Renal cortical epithelial cell (primary cell): ENCODE measurements at regions not wholly inside any gene's neighbourhood (a gene's known extent, or its start where the extent isn't known, plus 50 kb on each side); places are given as distances from the start of the nearest gene placed in this dataset.

Experiments
- DNase-seq: peaks from one replicate; pipeline ENCODE4 v3.0.0-alpha.2; 2011; ENCODE audit warnings: low read depth

GRCh38 chrX:8971116-8971515, 62.8 kb downstream of the FAM9B start:
- DNase-seq, result peak; percentile 67

GRCh38 chrX:8969378-8969777, 64.5 kb downstream of the FAM9B start:
- no peak for DNase-seq

DNA sequence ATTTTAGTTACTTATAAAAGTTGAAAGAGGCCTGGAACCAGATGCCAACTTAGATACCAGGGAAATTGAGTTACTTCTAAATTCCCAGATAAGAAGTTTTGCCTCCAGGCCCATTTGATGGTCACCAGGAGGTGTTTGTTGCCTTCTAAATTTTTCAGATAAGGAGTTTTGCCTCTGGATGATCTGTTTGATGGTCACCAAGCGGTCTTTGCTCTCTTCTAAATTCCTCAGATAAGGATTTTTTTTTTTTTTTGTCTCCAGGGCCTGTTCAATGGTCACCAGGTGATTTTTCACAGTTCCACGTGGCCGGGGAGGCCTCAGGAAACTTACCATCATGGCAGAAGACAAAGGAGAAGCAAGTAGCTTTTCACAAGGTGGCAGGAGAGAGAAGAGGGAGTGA, 66.5 kb downstream of the FAM9B start:
- DNase-seq, result no peak

- no peak for DNase-seq
Measured at GRCh38 chrX:8960957-8961468, 72.9 kb downstream of the FAM9B start.

DNA sequence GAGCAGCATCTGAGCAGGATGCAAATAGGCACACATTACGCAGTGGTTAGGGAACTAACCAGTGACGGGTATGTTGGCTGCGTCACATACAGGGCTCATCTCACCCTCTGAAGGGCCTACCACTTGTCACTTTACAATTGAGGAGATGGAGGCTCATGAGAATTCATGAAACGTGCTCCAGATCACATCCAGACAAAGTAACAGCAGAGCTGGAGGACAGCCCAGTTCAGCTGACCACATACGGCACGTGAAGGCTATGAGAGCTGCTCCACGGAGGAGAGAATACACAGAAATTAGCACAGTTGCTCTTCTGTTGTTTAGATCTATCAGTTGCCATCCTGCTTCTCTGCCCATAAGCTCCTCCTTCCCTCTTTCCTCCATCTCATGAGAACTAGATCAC, 78.4 kb downstream of the FAM9B start:
- DNase-seq, result no peak

- no peak for DNase-seq
Measured at GRCh38 chrX:8946563-8946962, 87.4 kb downstream of the FAM9B start.

- no peak for DNase-seq
Measured at GRCh38 chrX:8939322-8939721, 94.6 kb downstream of the FAM9B start.

GRCh38 chrX:8927701-8928100, 106.2 kb downstream of the FAM9B start:
- DNase-seq, result no peak

DNA sequence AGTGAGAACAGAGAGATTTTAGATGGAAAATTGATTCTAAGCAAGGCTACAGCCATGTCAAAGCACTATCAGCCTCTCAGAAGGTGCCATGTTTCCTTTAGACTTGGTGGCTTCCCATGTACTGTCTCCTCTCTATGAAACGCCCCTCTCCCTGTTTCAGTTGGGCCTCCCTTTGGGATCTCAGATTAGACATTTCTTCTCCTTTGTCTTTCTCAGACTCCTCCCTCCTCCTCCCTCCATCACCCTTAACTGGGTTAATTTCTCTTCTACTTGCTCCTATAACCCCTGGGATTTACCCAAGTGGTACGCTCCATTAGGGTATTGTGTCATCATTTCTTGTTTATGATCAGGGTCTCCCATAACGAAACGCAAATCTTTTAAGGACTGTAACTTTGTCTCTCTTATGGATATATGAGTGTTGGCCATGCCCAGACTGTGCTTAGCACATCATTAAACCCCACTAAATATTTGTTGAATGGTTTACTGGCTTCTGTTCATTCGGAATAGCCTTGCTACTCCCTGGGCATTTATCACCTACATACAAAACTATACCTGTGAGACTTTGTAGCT, 106.8 kb downstream of the FAM9B start:
- no peak for DNase-seq

GRCh38 chrX:8921615-8922014, 112.3 kb downstream of the FAM9B start:
- DNase-seq, result no peak

- DNase-seq, result no peak
Measured at GRCh38 chrX:8919801-8920200, 114.1 kb downstream of the FAM9B start.

GRCh38 chrX:8916697-8917096, 115.5 kb upstream of the FAM9A start:
- DNase-seq, result no peak

GRCh38 chrX:8914681-8915080, 113.5 kb upstream of the FAM9A start:
- DNase-seq, result no peak

DNA sequence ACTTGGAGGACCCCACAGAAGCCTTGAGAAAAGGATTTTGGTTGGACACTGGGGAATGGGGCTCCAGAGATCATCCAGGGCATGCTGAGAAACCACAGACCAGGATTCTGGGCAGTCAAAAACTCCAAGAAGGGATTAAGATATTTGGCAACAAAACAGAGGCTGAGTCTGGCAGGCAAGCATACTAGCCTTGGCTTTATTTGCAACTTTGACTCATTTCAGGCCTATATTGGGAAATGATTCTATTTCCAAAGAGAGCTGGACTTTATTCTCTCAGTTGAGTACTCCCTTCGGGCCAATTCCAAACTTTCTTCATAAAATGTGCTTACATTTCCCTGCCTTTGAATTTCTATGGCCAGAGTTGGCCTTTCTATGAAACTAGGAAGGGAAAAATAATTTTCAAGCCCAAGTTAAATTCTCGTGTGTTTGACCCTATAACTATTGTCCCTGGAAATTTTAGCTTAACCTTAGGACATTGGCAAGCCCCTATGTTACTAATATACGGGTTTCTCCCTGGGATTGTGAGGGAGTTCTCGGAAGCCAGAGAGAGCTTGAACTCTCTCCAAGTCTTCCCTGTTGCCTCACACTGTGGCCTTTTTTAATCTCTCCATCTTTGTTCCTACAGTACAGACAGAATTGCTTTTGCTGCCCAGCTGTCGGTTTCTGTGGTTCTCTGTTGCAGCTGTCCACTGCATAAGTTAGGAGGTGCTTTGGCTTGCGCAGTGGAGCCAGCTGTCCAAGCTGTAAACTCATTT, 112.6 kb upstream of the FAM9A start:
- no peak for DNase-seq

- DNase-seq, result no peak
Measured at GRCh38 chrX:8907688-8908087, 106.5 kb upstream of the FAM9A start.

GRCh38 chrX:8906299-8906938, 105.2 kb upstream of the FAM9A start:
- no peak for DNase-seq

DNA sequence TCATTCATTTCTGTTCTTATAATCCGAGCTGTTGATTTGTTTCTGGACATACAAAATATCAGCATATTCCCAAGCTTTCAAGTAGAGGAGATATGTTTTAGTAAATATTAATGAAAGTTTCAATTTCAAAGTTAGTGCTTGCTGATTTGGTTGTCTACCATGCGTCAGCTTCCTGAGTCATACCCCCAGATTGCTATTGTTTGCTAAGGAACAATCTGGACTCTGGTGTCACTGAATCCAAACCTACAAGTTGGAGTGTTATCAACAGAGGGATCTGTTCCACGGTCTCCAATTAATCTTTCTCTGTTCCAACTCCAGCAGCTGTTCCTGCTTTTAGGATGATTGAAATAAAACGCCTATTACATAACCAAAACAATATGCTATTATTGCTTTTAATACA, 96.1 kb upstream of the FAM9A start:
- no peak for DNase-seq

- DNase-seq, result no peak
Measured at GRCh38 chrX:8890794-8891193, 89.6 kb upstream of the FAM9A start.

DNA sequence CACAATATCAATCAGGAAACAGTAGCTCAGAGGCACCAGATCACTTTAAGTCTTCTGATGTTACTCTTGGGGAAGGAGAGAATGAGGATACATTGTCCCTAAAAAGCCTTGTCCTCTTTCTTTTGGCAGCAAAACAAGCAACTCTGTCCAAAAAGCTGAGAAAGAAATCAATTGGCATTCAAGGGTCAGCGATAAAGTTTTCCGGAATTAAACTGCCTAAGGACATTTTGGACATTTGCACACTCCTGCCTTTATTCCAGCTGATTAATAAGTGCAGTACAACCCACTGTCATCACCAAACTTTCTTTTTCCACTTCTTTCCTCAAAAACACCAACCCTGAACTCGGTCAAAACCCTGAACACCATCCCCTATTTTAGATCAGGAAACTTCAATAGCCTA, 85.8 kb upstream of the FAM9A start:
- no peak for DNase-seq

DNA sequence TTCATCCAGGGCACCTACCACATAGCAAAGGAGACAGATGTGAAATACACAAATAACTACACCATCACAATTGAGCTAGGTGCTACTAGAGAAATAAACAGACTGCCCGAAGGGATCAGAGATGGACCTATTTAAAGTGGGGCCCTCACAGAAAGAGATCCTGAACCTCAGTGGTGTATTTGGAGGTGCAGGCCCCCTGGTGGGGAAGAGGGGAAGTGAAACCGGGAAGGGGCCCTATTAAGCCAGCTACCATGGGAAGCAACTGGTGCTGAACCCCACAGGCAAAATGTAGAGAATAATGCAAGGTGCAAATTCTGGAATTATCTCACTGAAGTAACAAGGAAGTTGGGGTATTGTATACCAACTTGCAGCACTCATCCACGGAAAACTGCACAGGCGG, 78.6 kb upstream of the FAM9A start:
- no peak for DNase-seq

DNA sequence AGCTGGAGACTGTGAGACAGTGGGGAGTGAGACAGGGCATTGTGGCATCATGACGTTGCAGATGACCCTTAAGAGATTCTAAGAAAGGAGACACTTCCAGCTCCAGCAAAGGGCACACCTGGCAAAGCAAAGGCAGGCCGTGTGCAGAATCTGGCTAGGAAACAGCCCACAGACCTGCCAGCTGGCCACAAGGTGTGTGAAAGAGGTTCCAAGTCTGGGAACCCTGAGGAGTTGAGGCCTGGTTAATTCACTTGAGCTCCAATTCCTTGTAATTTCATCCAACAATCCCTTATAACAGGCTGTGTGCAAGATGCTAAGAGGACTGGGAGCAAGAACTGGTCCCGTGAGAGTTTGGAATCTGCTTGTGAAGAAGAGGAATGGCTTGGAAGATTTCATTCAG, 72.8 kb upstream of the FAM9A start:
- no peak for DNase-seq

DNA sequence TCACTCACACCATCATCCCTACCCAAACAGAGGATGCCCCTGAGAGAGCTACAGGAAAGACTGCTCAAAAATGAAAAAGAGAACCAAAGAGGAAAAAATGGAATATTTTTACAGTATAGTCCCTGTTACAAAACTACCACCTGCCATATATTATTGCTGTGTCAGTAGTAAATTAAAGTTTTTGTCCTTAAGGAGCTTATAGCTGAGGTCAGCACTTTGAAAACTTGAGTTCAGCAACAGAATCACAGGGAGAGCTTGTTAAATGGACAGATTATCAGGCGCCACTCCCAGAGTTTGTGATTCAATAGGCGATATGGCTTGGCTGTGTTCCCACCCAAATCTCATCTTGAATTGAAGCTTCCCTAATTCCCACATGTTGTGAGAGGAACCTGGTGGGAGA, 71.9 kb upstream of the FAM9A start:
- DNase-seq, result no peak

GRCh38 chrX:8870411-8870810, 69.2 kb upstream of the FAM9A start:
- DNase-seq, result no peak
